ENCODE measurements at regions not wholly inside any gene's neighbourhood (a gene's known extent, or its start where the extent isn't known, plus 50 kb on each side); places are given as distances from the start of the nearest gene placed in this dataset.

DNA sequence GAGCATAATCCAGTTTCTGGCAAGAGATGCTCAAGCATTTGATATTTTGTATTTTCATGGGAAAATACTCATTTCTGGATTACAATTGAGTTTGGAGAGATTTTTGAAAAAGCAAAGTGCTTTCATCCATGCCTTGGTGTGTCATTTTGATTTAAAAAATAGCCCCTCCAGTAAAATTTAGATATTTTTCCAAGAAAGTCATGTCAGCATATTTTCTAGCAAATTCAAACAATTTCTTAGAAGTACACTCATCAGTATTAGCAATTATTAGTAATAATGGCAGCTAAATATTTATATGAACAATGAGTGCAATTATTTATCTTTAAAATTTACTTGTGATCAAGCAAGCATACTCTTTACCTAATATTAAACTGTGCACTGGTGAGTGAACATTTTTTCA lies 102.2 kb upstream of the TMEM161B start:
- no peak for TF ChIP-seq CTCF (IDR thresholded peaks at IDR 0.05; ENCODE audit: low read length)
- TF ChIP-seq EZH2 (IDR thresholded peaks at IDR 0.05; ENCODE audit: borderline replicate concordance, low read length) = no peak

Data from OCI-LY1 (cell line).